ENCODE measurements at regions not wholly inside any gene's neighbourhood (a gene's known extent, or its start where the extent isn't known, plus 50 kb on each side); places are given as distances from the start of the nearest gene placed in this dataset.

- TF ChIP-seq CTCF (IDR thresholded peaks at IDR 0.05) (no peak), ZFX (IDR thresholded peaks at IDR 0.05; ENCODE audit: borderline replicate concordance) (no peak)
Measured at GRCh38 chr5:117559005-117559844, 984.6 kb upstream of the SEMA6A start.

All from 22Rv1 (cell line).